Activated naive CD4-positive, alpha-beta T cell treated with anti-CD3 and anti-CD28 coated beads for 36 hours (primary cell): ENCODE measurements at regions not wholly inside any gene's neighbourhood (a gene's known extent, or its start where the extent isn't known, plus 50 kb on each side); places are given as distances from the start of the nearest gene placed in this dataset.

ENCODE experiments used
- CTCF ChIA-PET: fragments of 350-600 bp; sonication (Branson Sonifier 250); formaldehyde crosslinking; loops from one replicate; lab custom pipeline; 2021; ENCODE audit warnings: antibody characterized with exemption; lab: Charles Lee
- DNase-seq: peaks from one replicate; pipeline ENCODE4 v3.0.0-alpha.2; 2020
- H3K27ac Mint-ChIP-seq: one replicate; pipeline ENCODE4 v1.8.0; 2021; ENCODE audit warnings: mild to moderate bottlenecking, mixed read lengths
- H3K27me3 Mint-ChIP-seq: one replicate; pipeline ENCODE4 v1.8.0; 2021; ENCODE audit warnings: low read depth, mixed read lengths
- H3K36me3 Mint-ChIP-seq: one replicate; pipeline ENCODE4 v1.8.0; 2021; ENCODE audit warnings: low read depth, mixed read lengths
- H3K4me1 Mint-ChIP-seq: one replicate; pipeline ENCODE4 v1.8.0; 2021; ENCODE audit warnings: low read depth, mixed read lengths
- H3K4me3 Mint-ChIP-seq: one replicate; pipeline ENCODE4 v1.8.0; 2021; ENCODE audit warnings: mild to moderate bottlenecking, moderate library complexity, mixed read lengths
- H3K9me3 Mint-ChIP-seq: one replicate; pipeline ENCODE4 v1.8.0; 2021; ENCODE audit warnings: mixed read lengths
- intact Hi-C: fragments of 100-400 bp; cut with micrococcal nuclease; formaldehyde crosslinking; loops from one replicate; pipeline ENCODE4 v1.15.1; 2023

GRCh38 chr16:87064731-87065445, 252.3 kb downstream of the C16orf95 start:
- Mint-ChIP-seq H3K27ac (no peak overlapping the region), H3K27me3 (peaks cover 34% of the 10 kb centered on the region), H3K4me3 (no peak overlapping the region), H3K9me3 (no peaks in the 10 kb centered on the region), H3K4me1 (no peaks in the 10 kb centered on the region), H3K36me3 (no peaks in the 10 kb centered on the region)
- CTCF ChIA-PET = no interaction called here
- intact Hi-C loops = loop anchor here (5.0 to 10.0 kb wide), 2 partner anchors 190 to 212 kb away; no protein-coding TSS in a partner anchor
- DNase-seq = no peak

GRCh38 chr16:87065446-87066132, 251.6 kb downstream of the C16orf95 start:
- DNase-seq = no peak
- H3K36me3 Mint-ChIP-seq = no peaks in the 10 kb centered on the region
- peaks cover 37% of the 10 kb centered on the region for H3K27me3 Mint-ChIP-seq
- no peak overlapping the region for H3K4me3 Mint-ChIP-seq
- CTCF ChIA-PET = no interaction called here
- no peaks in the 10 kb centered on the region for H3K4me1 Mint-ChIP-seq
- no peaks in the 10 kb centered on the region for H3K9me3 Mint-ChIP-seq
- H3K27ac Mint-ChIP-seq = no peak overlapping the region
- intact Hi-C loops = loop anchor here (10.0 kb wide), 1 partner anchor 191 kb away; no protein-coding TSS in a partner anchor

GRCh38 chr16:87066133-87067002, 250.8 kb downstream of the C16orf95 start:
- Mint-ChIP-seq H3K27ac (no peak overlapping the region), H3K36me3 (no peaks in the 10 kb centered on the region), H3K4me1 (no peaks in the 10 kb centered on the region), H3K9me3 (no peaks in the 10 kb centered on the region), H3K27me3 (peaks cover 34% of the 10 kb centered on the region), H3K4me3 (no peak overlapping the region)
- DNase-seq = no peak
- intact Hi-C loops = loop anchor here (10.0 kb wide), 1 partner anchor 192 kb away; no protein-coding TSS in a partner anchor
- CTCF ChIA-PET = no interaction called here

- no peak overlapping the region for H3K4me3 Mint-ChIP-seq
- peaks cover 33% of the 10 kb centered on the region for H3K27me3 Mint-ChIP-seq
- no peaks in the 10 kb centered on the region for H3K9me3 Mint-ChIP-seq
- no peak for DNase-seq
- CTCF ChIA-PET = no interaction called here
- intact Hi-C loops = loop anchor here (10.0 kb wide), 1 partner anchor 192 kb away; no protein-coding TSS in a partner anchor
- no peak overlapping the region for H3K27ac Mint-ChIP-seq
- H3K4me1 Mint-ChIP-seq = no peaks in the 10 kb centered on the region
- H3K36me3 Mint-ChIP-seq = no peaks in the 10 kb centered on the region
Measured at GRCh38 chr16:87067003-87067556, 250.1 kb downstream of the C16orf95 start.

- CTCF ChIA-PET = no interaction called here
- Mint-ChIP-seq H3K27me3 (peaks cover 26% of the 10 kb centered on the region), H3K36me3 (no peaks in the 10 kb centered on the region), H3K9me3 (no peaks in the 10 kb centered on the region), H3K4me1 (no peaks in the 10 kb centered on the region), H3K27ac (no peak overlapping the region), H3K4me3 (no peak overlapping the region)
- DNase-seq = no peak
- intact Hi-C loops = loop anchor here (10.0 kb wide), 1 partner anchor 193 kb away; no protein-coding TSS in a partner anchor
Measured at GRCh38 chr16:87067836-87068761, 249.1 kb downstream of the C16orf95 start.

- Mint-ChIP-seq H3K36me3 (no peaks in the 10 kb centered on the region), H3K9me3 (no peaks in the 10 kb centered on the region), H3K27ac (no peak overlapping the region), H3K27me3 (peaks cover 22% of the 10 kb centered on the region), H3K4me3 (no peak overlapping the region), H3K4me1 (no peaks in the 10 kb centered on the region)
- DNase-seq = no peak
- intact Hi-C loops = loop anchor here (10.0 kb wide), 1 partner anchor 194 kb away; no protein-coding TSS in a partner anchor
- CTCF ChIA-PET = no interaction called here
Measured at GRCh38 chr16:87068762-87069150, 248.4 kb downstream of the C16orf95 start.

- Mint-ChIP-seq H3K4me3 (no peak overlapping the region), H3K9me3 (no peaks in the 10 kb centered on the region), H3K4me1 (no peaks in the 10 kb centered on the region), H3K36me3 (no peaks in the 10 kb centered on the region), H3K27ac (no peak overlapping the region), H3K27me3 (peaks cover 8% of the 10 kb centered on the region)
- CTCF ChIA-PET = interaction anchor here (0.6 to 2.1 kb wide), 2 partner anchors 8 to 436 kb away, joined by 4 to 8 read pairs; no protein-coding TSS in a partner anchor
- intact Hi-C loops = no loop called here
- DNase-seq = no peak
Measured at GRCh38 chr16:87070657-87071056, 246.5 kb downstream of the C16orf95 start.

GRCh38 chr16:87072101-87072500, 245.1 kb downstream of the C16orf95 start:
- no peaks in the 10 kb centered on the region for H3K9me3 Mint-ChIP-seq
- DNase-seq = no peak
- no peaks in the 10 kb centered on the region for H3K4me1 Mint-ChIP-seq
- H3K36me3 Mint-ChIP-seq = no peaks in the 10 kb centered on the region
- CTCF ChIA-PET = interaction anchor here (2.1 kb wide), 1 partner anchor 9 kb away, joined by 8 read pairs; no protein-coding TSS in a partner anchor
- H3K27me3 Mint-ChIP-seq = peaks cover 3% of the 10 kb centered on the region
- no peak overlapping the region for H3K27ac Mint-ChIP-seq
- intact Hi-C loops = no loop called here
- H3K4me3 Mint-ChIP-seq = no peak overlapping the region

GRCh38 chr16:87074641-87075318, 242.4 kb downstream of the C16orf95 start:
- CTCF ChIA-PET = no interaction called here
- no peaks in the 10 kb centered on the region for H3K36me3 Mint-ChIP-seq
- H3K4me3 Mint-ChIP-seq = no peak overlapping the region
- no peaks in the 10 kb centered on the region for H3K4me1 Mint-ChIP-seq
- intact Hi-C loops = no loop called here
- no peak for DNase-seq
- peaks cover 3% of the 10 kb centered on the region for H3K27me3 Mint-ChIP-seq
- H3K27ac Mint-ChIP-seq = no peak overlapping the region
- H3K9me3 Mint-ChIP-seq = peaks cover 6% of the 10 kb centered on the region

GRCh38 chr16:87075319-87075860, 241.8 kb downstream of the C16orf95 start:
- H3K36me3 Mint-ChIP-seq = no peaks in the 10 kb centered on the region
- no peaks in the 10 kb centered on the region for H3K27me3 Mint-ChIP-seq
- intact Hi-C loops = no loop called here
- DNase-seq = no peak
- no peak overlapping the region for H3K27ac Mint-ChIP-seq
- H3K4me3 Mint-ChIP-seq = no peak overlapping the region
- CTCF ChIA-PET = no interaction called here
- H3K4me1 Mint-ChIP-seq = no peaks in the 10 kb centered on the region
- peaks cover 9% of the 10 kb centered on the region for H3K9me3 Mint-ChIP-seq
